Gastrocnemius medialis (tissue), 4 donors: ENCODE measurements at regions not wholly inside any gene's neighbourhood (a gene's known extent, or its start where the extent isn't known, plus 50 kb on each side); places are given as distances from the start of the nearest gene placed in this dataset.

Experiments used
- ATAC-seq, 2 donors: fragments of 150-250 bp; one replicate each; pipeline ENCODE4 v1.9.1; 2016
- DNase-seq, 2 donors: peaks; one replicate each; pipeline ENCODE4 v3.0.0-alpha.2; 2019
- H3K27ac ChIP-seq, 4 donors: fragments of 200-600 bp; sonication (generic); 1 replicate in 1 of 4; 2 replicates in 3 of 4; pipeline ENCODE4 v1.5.1; 2016 to 2018; ENCODE audit warnings: mild to moderate bottlenecking in 2 of 4, moderate library complexity in 1 of 4
- H3K27me3 ChIP-seq, 3 donors: fragments of 200-600 bp; sonication (generic) in 2 of 3; 1 replicate in 1 of 3; 2 replicates in 2 of 3; pipeline versions ENCODE4 v1.5.1 to v1.6.0; 2016 to 2019; ENCODE audit warnings: mild to moderate bottlenecking in 1 of 3, moderate library complexity in 1 of 3
- H3K36me3 ChIP-seq, 2 donors: fragments of 200-600 bp; sonication (generic) in 1 of 2; one replicate each; pipeline ENCODE4 v1.5.1; 2017 to 2018
- H3K4me1 ChIP-seq, 2 donors: fragments of 200-600 bp; sonication (generic) in 1 of 2; one replicate each; pipeline ENCODE4 v1.5.1; 2016 to 2017; ENCODE audit warnings: mild to moderate bottlenecking in 2 of 2
- H3K4me3 ChIP-seq, 4 donors: fragments of 200-600 bp; sonication (generic) in 3 of 4; 1 replicate in 1 of 4; 2 replicates in 3 of 4; pipeline ENCODE4 v1.5.1; 2016 to 2019; ENCODE audit warnings: mild to moderate bottlenecking in 2 of 4
- H3K9me3 ChIP-seq, 3 donors: fragments of 200-600 bp; sonication (generic) in 2 of 3; 1 replicate in 1 of 3; 2 replicates in 2 of 3; pipeline ENCODE4 v1.5.1; 2016 to 2019
- CTCF ChIP-seq, 5 experiments: fragments of 450-650 bp in 3 of 5; fragments of 200-600 bp in 2 of 5; sonication (generic) in 2 of 5; IDR thresholded peaks in 4 of 5; conservative IDR thresholded peaks in 1 of 5; 1 replicate in 4 of 5; 2 replicates in 1 of 5; pipeline ENCODE4 v1.5.1; 2016 to 2019; ENCODE audit warnings: antibody characterized with exemption in 5 of 5, mild to moderate bottlenecking in 3 of 5, moderate library complexity in 3 of 5
- POLR2A ChIP-seq, 2 donors: fragments of 450-650 bp; IDR thresholded peaks; one replicate each; pipeline ENCODE4 v1.6.1; 2017; ENCODE audit warnings: antibody characterized with exemption in 2 of 2, mild to moderate bottlenecking in 2 of 2, moderate library complexity in 2 of 2
- in situ Hi-C, 4 donors: fragments of 200-750 bp; cut with MboI; loops; one replicate each; pipeline versions ENCODE4 v1.15.0 to v1.8.0; 2017; ENCODE audit warnings: low sequenced_read_pairs in 4 of 4
- intact Hi-C: fragments of 100-400 bp; cut with DNase I; formaldehyde crosslinking; loops from one replicate; pipeline ENCODE4 v1.15.1; 2023; ENCODE audit warnings: low total_unique reads

- no peaks in the 10 kb centered on the region for H3K36me3 ChIP-seq
- H3K4me1 ChIP-seq = no peaks in the 10 kb centered on the region
- no peak for TF ChIP-seq CTCF (IDR thresholded peaks at IDR 0.05 in 4 of 5, conservative IDR thresholded peaks at IDR 0.05 in 1 of 5)
- no peak for TF ChIP-seq POLR2A (IDR thresholded peaks at IDR 0.05)
- H3K4me3 ChIP-seq = no peak overlapping the region
- DNase-seq (no peak), ATAC-seq (no peak)
- no peaks in the 10 kb centered on the region for H3K9me3 ChIP-seq
- H3K27ac ChIP-seq = no peak overlapping the region
- in situ Hi-C loops = no loop called here
- no peaks in the 10 kb centered on the region for H3K27me3 ChIP-seq
- intact Hi-C loops = no loop called here
Observed at GRCh38 chr4:81712714-81713113, 241.0 kb upstream of the RASGEF1B start.

GRCh38 chr4:81704461-81704860, 232.8 kb upstream of the RASGEF1B start:
- H3K27me3 ChIP-seq = no peaks in the 10 kb centered on the region
- no peaks in the 10 kb centered on the region for H3K4me1 ChIP-seq
- intact Hi-C loops (no loop called here), in situ Hi-C loops (no loop called here)
- no peak overlapping the region for H3K4me3 ChIP-seq
- no peaks in the 10 kb centered on the region for H3K9me3 ChIP-seq
- DNase-seq (no peak), ATAC-seq (no peak)
- no peaks in the 10 kb centered on the region for H3K36me3 ChIP-seq
- H3K27ac ChIP-seq = no peak overlapping the region
- TF ChIP-seq POLR2A (IDR thresholded peaks at IDR 0.05) (no peak), CTCF (IDR thresholded peaks at IDR 0.05 in 4 of 5, conservative IDR thresholded peaks at IDR 0.05 in 1 of 5) (no peak)

GRCh38 chr4:81700189-81700588, 228.5 kb upstream of the RASGEF1B start:
- Histone ChIP-seq H3K4me1 (no peaks in the 10 kb centered on the region), H3K4me3 (no peak overlapping the region), H3K36me3 (no peaks in the 10 kb centered on the region), H3K27me3 (no peaks in the 10 kb centered on the region), H3K27ac (no peak overlapping the region), H3K9me3 (no peaks in the 10 kb centered on the region)
- in situ Hi-C loops = no loop called here
- no peak for ATAC-seq
- TF ChIP-seq CTCF (IDR thresholded peaks at IDR 0.05 in 4 of 5, conservative IDR thresholded peaks at IDR 0.05 in 1 of 5) = no peak
- TF ChIP-seq POLR2A (IDR thresholded peaks at IDR 0.05) = no peak
- DNase-seq = no peak
- intact Hi-C loops = no loop called here

GRCh38 chr4:81698538-81699296, 227.0 kb upstream of the RASGEF1B start:
- intact Hi-C loops (no loop called here), in situ Hi-C loops (no loop called here)
- no peaks in the 10 kb centered on the region for H3K36me3 ChIP-seq
- ATAC-seq = no peak
- TF ChIP-seq POLR2A (IDR thresholded peaks at IDR 0.05) (no peak), CTCF (IDR thresholded peaks at IDR 0.05 in 4 of 5, conservative IDR thresholded peaks at IDR 0.05 in 1 of 5) (no peak)
- no peak overlapping the region for H3K27ac ChIP-seq
- DNase-seq = no peak
- H3K9me3 ChIP-seq = no peaks in the 10 kb centered on the region
- H3K27me3 ChIP-seq = no peaks in the 10 kb centered on the region
- no peak overlapping the region for H3K4me3 ChIP-seq
- peaks cover 0 to 5% of the 10 kb centered on the region in 2 donors for H3K4me1 ChIP-seq
